ENCODE measurements at regions not wholly inside any gene's neighbourhood (a gene's known extent, or its start where the extent isn't known, plus 50 kb on each side); places are given as distances from the start of the nearest gene placed in this dataset.

- TF ChIP-seq JUNB (IDR thresholded peaks at IDR 0.05) (no peak), MAX (IDR thresholded peaks at IDR 0.05) (no peak), ESRRA (IDR thresholded peaks at IDR 0.05; ENCODE audit: borderline replicate concordance, low read length) (no peak), FOXS1 (CRISPR knock-in tag; IDR thresholded peaks at IDR 0.05) (no peak), CTCF (IDR thresholded peaks at IDR 0.05) (no peak), GATA3 (IDR thresholded peaks at IDR 0.05; ENCODE audit: borderline replicate concordance) (no peak), EP300 (IDR thresholded peaks at IDR 0.05) (no peak), RAD21 (conservative IDR thresholded peaks at IDR 0.05 in 1 of 2, IDR thresholded peaks at IDR 0.05 in 1 of 2) (no peak), BCL3 (IDR thresholded peaks at IDR 0.05) (no peak), POLR2A (IDR thresholded peaks at IDR 0.05; ENCODE audit: low read length) (no peak), BHLHE40 (IDR thresholded peaks at IDR 0.05; ENCODE audit: low read depth, low read length) (no peak), NPAS2 (CRISPR knock-in tag; IDR thresholded peaks at IDR 0.05; ENCODE audit: borderline replicate concordance) (no peak), ZNF302 (CRISPR knock-in tag; IDR thresholded peaks at IDR 0.05) (no peak), RARB (CRISPR knock-in tag; IDR thresholded peaks at IDR 0.05) (no peak)
These were observed 129.9 kb upstream of the ZRANB2 start for GRCh38 chr1:71210718-71211117.
